ENCODE measurements at regions not wholly inside any gene's neighbourhood (a gene's known extent, or its start where the extent isn't known, plus 50 kb on each side); places are given as distances from the start of the nearest gene placed in this dataset.

GRCh38 chr2:19235308-19235707 is 123.1 kb downstream of the OSR1 start:
- DNase-seq = no peak
- no peak overlapping the region for H3K4me3 ChIP-seq
- no peaks in the 10 kb centered on the region for H3K9me3 ChIP-seq
- intact Hi-C loops (cut with DNase I, micrococcal nuclease) = no loop called here
- no peaks in the 10 kb centered on the region for H3K36me3 ChIP-seq (ENCODE audit: low read depth)
- no peaks in the 10 kb centered on the region for H3K4me1 ChIP-seq (ENCODE audit: low read depth)
- TF ChIP-seq CTCF (IDR thresholded peaks at IDR 0.05) = no peak
- ATAC-seq = no peak

GRCh38 chr2:19232312-19232711 is 126.1 kb downstream of the OSR1 start:
- no peaks in the 10 kb centered on the region for H3K4me1 ChIP-seq (ENCODE audit: low read depth)
- ATAC-seq = no peak
- H3K36me3 ChIP-seq (ENCODE audit: low read depth) = no peaks in the 10 kb centered on the region
- DNase-seq = no peak
- H3K9me3 ChIP-seq = no peaks in the 10 kb centered on the region
- no peak overlapping the region for H3K4me3 ChIP-seq
- no peak for TF ChIP-seq CTCF (IDR thresholded peaks at IDR 0.05)
- intact Hi-C loops (cut with DNase I, micrococcal nuclease) = no loop called here

GRCh38 chr2:19231625-19232024 is 126.8 kb downstream of the OSR1 start:
- Histone ChIP-seq H3K4me1 (ENCODE audit: low read depth) (no peaks in the 10 kb centered on the region), H3K36me3 (ENCODE audit: low read depth) (no peaks in the 10 kb centered on the region), H3K4me3 (no peak overlapping the region), H3K9me3 (no peaks in the 10 kb centered on the region)
- DNase-seq (no peak), ATAC-seq (no peak)
- TF ChIP-seq CTCF (IDR thresholded peaks at IDR 0.05) = no peak
- intact Hi-C loops (cut with DNase I, micrococcal nuclease) = no loop called here

GRCh38 chr2:19230626-19231025 is 127.8 kb downstream of the OSR1 start:
- H3K9me3 ChIP-seq = no peaks in the 10 kb centered on the region
- H3K36me3 ChIP-seq (ENCODE audit: low read depth) = no peaks in the 10 kb centered on the region
- no peaks in the 10 kb centered on the region for H3K4me1 ChIP-seq (ENCODE audit: low read depth)
- ATAC-seq = no peak
- no peak for TF ChIP-seq CTCF (IDR thresholded peaks at IDR 0.05)
- DNase-seq = no peak
- H3K4me3 ChIP-seq = no peak overlapping the region
- intact Hi-C loops (cut with DNase I, micrococcal nuclease) = no loop called here

GRCh38 chr2:19228715-19229114 is 129.7 kb downstream of the OSR1 start:
- no peak for ATAC-seq
- intact Hi-C loops (cut with DNase I, micrococcal nuclease) = no loop called here
- TF ChIP-seq CTCF (IDR thresholded peaks at IDR 0.05) = no peak

GRCh38 chr2:19228181-19228593 is 130.2 kb downstream of the OSR1 start:
- no peak overlapping the region for H3K4me3 ChIP-seq
- ATAC-seq = no peak
- no peaks in the 10 kb centered on the region for H3K4me1 ChIP-seq (ENCODE audit: low read depth)
- DNase-seq = no peak
- intact Hi-C loops (cut with DNase I, micrococcal nuclease) = no loop called here
- no peak for TF ChIP-seq CTCF (IDR thresholded peaks at IDR 0.05)
- H3K36me3 ChIP-seq (ENCODE audit: low read depth) = no peaks in the 10 kb centered on the region
- no peaks in the 10 kb centered on the region for H3K9me3 ChIP-seq

More at GRCh38 chr2:19228715-19229114, 129.7 kb downstream of the OSR1 start:
- no peaks in the 10 kb centered on the region for H3K36me3 ChIP-seq (ENCODE audit: low read depth)
- no peak overlapping the region for H3K4me3 ChIP-seq
- no peak for DNase-seq
- H3K9me3 ChIP-seq = no peaks in the 10 kb centered on the region
- no peaks in the 10 kb centered on the region for H3K4me1 ChIP-seq (ENCODE audit: low read depth)
